ENCODE measurements at regions not wholly inside any gene's neighbourhood (a gene's known extent, or its start where the extent isn't known, plus 50 kb on each side); places are given as distances from the start of the nearest gene placed in this dataset.

DNA sequence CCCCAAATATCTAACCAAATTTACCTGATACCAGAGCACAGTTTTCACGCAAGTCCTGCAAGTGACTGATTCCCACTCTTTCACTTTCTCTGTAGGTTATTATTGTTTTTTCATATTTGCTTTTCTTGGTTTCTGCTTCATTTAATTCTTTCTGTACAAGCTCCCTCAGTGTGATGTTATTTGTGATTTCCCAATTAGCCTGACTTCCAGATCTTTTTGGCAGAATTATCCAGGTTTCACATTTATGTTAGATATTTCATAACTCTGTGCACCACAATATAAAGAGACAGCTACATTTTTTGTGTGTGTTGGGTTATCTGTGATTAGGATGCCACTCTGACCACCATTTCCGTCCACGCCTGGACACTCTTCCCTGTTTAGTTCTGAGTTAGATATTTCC, 381.5 kb upstream of the CNTNAP2 start:
- TF ChIP-seq CTCF (IDR thresholded peaks at IDR 0.05 in 8 of 11, conservative IDR thresholded peaks at IDR 0.05 in 3 of 11) (no peak), POLR2A (IDR thresholded peaks at IDR 0.05) (no peak)
